Embryonic facial prominence (tissue), 1 donor: ENCODE measurements at regions not wholly inside any gene's neighbourhood (a gene's known extent, or its start where the extent isn't known, plus 50 kb on each side); places are given as distances from the start of the nearest gene placed in this dataset.
"Not testable (repeated sequence)": the region's sequence is repeated elsewhere in the genome, so short reads cannot be mapped to it uniquely, and the experiment has no call there.

Source experiments
- DNase-seq: peaks from one replicate; pipeline ENCODE4 v3.0.0-alpha.2; 2016; ENCODE audit errors: extremely low spot score

DNA sequence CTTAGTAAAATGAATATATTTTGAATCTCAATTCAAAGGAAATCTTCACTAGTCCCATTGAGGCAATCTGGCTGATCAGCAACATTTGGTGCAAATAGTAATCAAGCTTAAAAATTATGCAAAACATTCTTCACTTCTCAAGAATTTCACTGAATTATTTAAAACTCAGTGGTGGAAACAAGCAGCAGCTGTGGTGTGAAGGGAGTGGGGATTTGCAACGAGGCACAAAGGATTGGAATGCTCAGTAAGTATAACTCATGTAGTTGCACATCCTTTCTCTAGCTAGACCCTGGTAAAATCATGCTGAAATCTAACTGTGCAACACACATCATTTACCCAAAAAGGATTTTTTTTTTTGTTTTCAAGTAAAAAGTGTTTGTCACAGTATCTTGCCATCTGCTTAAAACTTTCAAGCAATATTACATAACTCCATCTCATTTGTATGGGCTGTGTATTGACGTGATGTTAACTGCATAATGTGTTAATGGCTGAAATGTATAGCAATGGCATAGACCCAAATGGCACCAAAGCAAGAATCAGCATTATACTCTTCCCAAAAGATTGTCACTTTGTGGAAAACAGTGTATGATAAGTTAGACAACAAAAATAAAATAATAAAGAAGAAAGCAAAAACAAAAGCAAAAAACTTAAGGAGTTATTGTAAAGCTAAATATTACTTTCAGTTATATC is 816.6 kb downstream of the EPHA3 start:
- DNase-seq = no peak

- no peak for DNase-seq
These were observed 818.6 kb downstream of the EPHA3 start for GRCh38 chr3:89925976-89926375.

GRCh38 chr3:89932882-89933281 is 825.5 kb downstream of the EPHA3 start:
- no peak for DNase-seq

- not testable (repeated sequence) for DNase-seq
These were observed 837.0 kb downstream of the EPHA3 start for GRCh38 chr3:89944461-89944860.

DNA sequence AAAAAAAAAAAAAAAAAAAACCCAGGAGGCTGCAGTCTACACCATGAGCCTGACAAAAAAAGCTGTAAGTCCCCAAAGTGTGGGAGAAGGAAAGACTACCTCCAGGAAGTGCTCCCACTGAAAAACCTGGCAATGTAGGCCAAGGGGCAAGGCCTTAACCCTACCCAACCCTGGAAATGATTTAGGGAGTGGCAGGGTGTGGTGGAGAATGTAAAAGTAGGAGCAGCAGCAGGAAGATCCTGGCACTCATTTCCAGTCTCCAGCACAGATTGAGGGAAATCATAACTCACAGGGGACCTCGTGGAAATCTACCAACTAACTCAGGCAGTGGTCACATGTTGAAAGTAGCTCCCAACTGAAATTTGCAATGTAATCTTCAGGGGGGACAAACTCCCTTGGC is 839.5 kb downstream of the EPHA3 start:
- no peak for DNase-seq

DNA sequence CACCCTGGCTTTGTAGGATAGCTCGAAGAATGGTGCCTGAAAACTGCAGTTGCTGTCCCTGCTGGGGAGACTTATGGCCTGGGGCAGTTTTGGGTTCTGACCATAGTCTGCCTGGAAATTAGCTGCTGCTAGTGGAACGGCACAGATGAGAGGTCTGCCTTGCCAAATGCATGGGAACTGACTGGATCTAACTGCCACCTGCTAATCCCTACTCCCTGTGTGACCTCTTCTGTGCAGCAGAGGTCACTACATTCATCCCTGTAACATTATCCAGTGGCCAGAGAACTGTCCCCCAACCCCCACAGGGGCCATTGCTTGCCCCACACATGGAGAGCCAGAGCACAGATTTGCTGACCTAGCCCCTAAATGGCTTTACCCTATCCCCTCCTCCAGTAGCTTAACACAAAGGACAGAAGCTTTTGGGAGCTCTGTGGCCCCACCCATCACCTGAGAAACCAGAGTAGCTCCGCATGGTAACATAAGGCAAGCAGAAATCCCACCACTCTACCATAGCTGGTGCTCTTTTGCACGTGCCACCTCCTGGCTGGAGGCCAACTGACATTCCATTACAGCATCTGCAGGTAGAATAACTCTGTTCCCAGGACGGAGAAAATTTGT is 840.0 kb downstream of the EPHA3 start:
- no peak for DNase-seq

DNA sequence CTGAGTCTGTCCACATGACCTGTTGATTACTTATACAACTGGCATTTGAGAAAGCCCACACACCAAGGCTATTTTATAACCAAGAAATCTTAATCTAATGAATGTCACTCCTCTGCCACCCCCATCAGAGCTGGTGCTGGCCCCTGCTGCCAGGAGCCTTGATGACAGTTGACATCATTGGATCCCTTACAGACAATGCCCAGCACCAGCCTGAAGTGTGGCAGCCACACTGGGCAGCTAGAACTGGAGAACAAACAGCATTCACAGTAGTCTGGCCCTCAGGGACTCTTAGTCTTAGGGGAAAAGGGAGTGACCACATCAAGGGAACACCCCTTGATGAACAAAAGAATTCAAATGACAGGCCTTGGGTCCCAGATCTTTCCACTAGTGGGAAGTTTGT is 840.6 kb downstream of the EPHA3 start:
- no peak for DNase-seq

DNA sequence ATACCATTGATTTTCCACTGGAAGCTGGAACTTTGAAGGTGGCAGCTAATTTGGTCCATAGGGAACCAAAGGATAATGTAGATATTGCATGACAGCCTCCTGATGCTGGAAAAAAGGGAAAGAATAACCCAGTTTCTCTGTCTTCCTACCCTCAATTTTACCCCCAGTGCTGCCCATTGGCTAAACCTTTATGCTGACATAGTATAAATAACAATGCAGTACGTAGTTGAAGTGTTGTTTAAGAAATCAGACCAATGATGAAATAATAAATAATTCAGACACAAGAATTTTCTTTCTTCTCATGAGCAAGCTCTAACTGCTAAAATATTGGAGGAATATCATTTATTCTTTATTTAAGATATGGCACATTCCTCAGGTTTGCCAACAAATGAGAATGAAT is 843.4 kb downstream of the EPHA3 start:
- no peak for DNase-seq

- no peak for DNase-seq
These were observed 846.7 kb downstream of the EPHA3 start for GRCh38 chr3:89954137-89954536.

GRCh38 chr3:89955156-89955555 is 847.7 kb downstream of the EPHA3 start:
- DNase-seq = no peak

DNA sequence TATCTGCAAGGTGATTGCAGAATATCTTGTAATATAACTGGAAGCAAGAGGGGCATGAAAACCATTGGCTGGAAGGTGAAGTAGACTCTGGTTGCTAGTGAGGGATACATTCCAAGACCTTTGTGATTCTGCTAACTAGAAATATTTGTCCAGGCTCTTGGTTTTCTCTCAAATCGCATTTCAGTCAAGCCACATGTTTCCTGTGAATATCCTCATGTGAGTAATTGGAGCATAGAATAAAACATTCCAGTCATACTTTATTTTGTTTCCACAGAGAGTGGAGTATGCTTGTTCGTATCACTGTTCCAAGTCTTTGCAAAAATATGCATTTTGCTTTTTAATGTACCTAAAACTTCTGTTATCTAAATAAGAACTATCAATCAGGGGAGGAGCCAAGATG is 850.0 kb downstream of the EPHA3 start:
- DNase-seq = no peak

DNA sequence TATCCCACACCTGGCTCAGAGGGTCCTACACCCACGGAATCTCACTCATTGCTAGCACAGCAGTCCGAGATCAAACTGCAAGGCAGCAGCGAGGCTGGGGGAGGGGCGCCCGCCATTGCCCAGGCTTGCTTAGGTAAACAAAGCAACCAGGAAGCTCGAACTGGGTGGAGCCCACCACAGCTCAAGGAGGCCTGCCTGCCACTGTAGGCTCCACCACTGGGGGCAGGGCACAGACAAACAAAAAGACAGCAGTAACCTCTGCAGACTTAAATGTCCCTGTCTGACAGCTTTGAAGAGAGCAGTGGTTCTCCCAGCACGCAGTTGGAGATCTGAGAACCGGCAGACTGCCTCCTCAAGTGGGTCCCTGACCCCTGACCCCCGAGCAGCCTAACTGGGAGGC is 850.7 kb downstream of the EPHA3 start:
- DNase-seq = not testable (repeated sequence)

- DNase-seq = no peak
These were observed 856.9 kb downstream of the EPHA3 start for GRCh38 chr3:89964347-89964746.

- no peak for DNase-seq
These were observed 859.6 kb downstream of the EPHA3 start for GRCh38 chr3:89966877-89967665.

DNA sequence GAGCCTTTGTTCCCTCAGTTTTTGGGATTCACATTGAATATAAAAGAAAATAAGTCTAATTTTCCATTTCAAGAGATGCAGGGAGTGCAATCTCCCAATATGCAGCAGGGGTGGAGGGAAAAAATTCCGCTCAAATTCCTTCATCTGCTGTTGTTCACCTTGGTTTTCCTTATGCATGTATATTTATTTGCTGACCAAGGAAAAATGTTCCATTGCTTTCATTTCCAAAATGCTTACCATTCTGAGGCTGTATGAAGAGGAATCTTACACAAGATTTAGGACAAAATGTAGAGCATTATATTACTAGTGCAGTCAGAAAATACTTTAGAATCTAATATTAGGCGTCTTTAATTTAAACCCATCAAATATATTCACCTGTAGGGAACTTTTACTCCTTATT is 863.9 kb downstream of the EPHA3 start:
- DNase-seq = no peak

DNA sequence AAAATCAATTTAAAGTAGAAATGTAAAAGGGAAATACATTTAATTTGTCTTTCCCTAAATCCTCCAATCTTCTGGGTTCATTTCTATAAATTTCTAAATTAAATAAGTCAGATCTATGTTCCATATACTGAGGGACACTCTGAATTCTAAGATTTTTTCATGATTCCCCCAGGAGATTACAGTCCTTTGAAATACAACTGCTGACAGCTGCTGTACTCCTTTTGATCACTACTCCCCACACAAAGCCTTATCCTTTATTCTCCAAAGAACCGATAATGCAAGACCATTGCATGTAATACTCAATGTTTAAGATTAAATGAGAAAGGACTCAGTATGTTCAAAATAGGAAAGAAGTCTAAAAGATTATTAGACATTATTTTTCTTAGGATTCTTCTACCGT is 865.7 kb downstream of the EPHA3 start:
- DNase-seq = no peak

- no peak for DNase-seq
These were observed 867.6 kb downstream of the EPHA3 start for GRCh38 chr3:89974903-89975519.

- DNase-seq = no peak
These were observed 876.0 kb downstream of the EPHA3 start for GRCh38 chr3:89983449-89983848.

- no peak for DNase-seq
These were observed 897.9 kb downstream of the EPHA3 start for GRCh38 chr3:90005281-90005847.

GRCh38 chr3:90007778-90008499 is 900.5 kb downstream of the EPHA3 start:
- no peak for DNase-seq

- no peak for DNase-seq
These were observed 902.9 kb downstream of the EPHA3 start for GRCh38 chr3:90010341-90010740.

DNA sequence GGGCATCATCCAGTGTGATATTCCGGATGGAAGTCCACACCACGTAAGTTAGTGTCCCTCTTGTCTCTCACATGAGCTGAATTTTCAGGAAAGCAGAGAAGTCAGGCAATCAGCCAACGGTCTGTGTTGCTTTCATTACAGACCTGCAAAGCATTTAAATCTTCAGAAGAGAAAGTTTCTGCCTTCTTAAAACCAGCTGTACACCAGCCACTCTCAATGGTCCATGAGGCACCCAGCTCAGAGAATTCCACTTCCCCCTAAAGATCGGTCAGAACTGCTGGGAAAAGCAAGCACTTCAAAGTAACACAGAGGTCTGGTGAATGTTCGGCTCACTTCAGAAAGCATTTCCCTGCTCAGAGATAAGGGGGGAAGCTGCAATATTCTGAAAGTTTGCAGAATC is 903.7 kb downstream of the EPHA3 start:
- DNase-seq = no peak
